Thymus (tissue), 11 donors: ENCODE measurements at regions not wholly inside any gene's neighbourhood (a gene's known extent, or its start where the extent isn't known, plus 50 kb on each side); places are given as distances from the start of the nearest gene placed in this dataset.
"Not testable (repeated sequence)": the region's sequence is repeated elsewhere in the genome, so short reads cannot be mapped to it uniquely, and the experiment has no call there.

Experiments used
- DNase-seq, 9 donors: peaks; one replicate each; pipeline ENCODE4 v3.0.0-alpha.2; 2013; ENCODE audit warnings: low spot score in 9 of 9, low read depth in 6 of 9, missing footprints in 1 of 9
- H3K27ac ChIP-seq, 2 donors: one replicate each; pipeline ENCODE4 v1.5.1; 2013; ENCODE audit warnings: control low read depth in 1 of 2, low read depth in 1 of 2, low read length in 1 of 2, mild to moderate bottlenecking in 1 of 2, moderate library complexity in 1 of 2
- H3K27me3 ChIP-seq, 2 donors: one replicate each; pipeline ENCODE4 v1.5.1; 2013; ENCODE audit warnings: low read length in 1 of 2; ENCODE audit not compliant: control insufficient read depth in 2 of 2, insufficient read depth in 1 of 2
- H3K36me3 ChIP-seq, 2 donors: one replicate each; pipeline ENCODE4 v1.5.1; 2013; ENCODE audit warnings: low read length in 1 of 2, mild to moderate bottlenecking in 1 of 2, moderate library complexity in 1 of 2; ENCODE audit not compliant: control insufficient read depth in 2 of 2, insufficient read depth in 2 of 2
- H3K4me1 ChIP-seq, 2 donors: one replicate each; pipeline ENCODE4 v1.5.1; 2013; ENCODE audit warnings: low read length in 2 of 2; ENCODE audit not compliant: control insufficient read depth in 2 of 2, insufficient read depth in 2 of 2
- H3K4me3 ChIP-seq, 2 donors: one replicate each; pipeline ENCODE4 v1.5.1; 2013; ENCODE audit warnings: low read length in 2 of 2, control low read depth in 1 of 2, mild to moderate bottlenecking in 1 of 2
- H3K9me3 ChIP-seq, 2 donors: one replicate each; pipeline ENCODE4 v1.5.1; 2013; ENCODE audit warnings: low read length in 1 of 2, mild to moderate bottlenecking in 1 of 2; ENCODE audit not compliant: control insufficient read depth in 2 of 2, insufficient read depth in 1 of 2
- WGBS: extraction: QIAGEN DNeasy Blood & Tissue Kit; methylation state at CpG from one replicate; pipeline ENCODE4 v1.1.7; 2013; 5-methylcytosine and 5-hydroxymethylcytosine counted together
- donor health status: healthy.

DNA sequence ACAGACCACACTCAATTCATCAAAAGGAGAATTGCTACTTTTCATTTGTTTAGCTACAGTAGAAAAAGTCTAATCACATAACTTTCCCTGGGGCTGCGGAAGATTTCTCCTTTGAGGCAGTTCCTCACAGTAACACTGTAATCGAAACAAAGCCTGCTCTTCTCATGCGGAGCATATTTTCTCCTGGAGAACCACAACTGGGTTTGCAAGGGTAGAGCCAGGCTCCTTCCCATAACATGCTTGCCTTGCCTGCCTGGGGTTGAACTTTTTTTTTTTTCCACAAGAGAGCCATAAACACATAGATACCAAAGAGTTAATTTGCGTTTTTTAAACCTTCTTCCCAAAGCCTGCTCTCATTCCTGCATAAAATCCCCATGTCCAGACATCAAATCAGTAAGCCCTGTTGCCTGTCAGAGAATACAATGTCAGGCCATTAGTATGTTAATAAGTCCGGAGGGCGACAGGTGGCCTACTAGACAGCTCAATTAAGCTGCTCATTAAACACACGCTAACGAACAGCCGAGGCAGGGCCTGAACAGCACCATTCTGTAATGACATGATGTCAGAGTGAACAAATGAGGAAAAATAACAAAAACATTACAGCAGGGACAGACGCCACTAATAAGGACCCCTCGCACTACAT, 107.1 kb upstream of the OLIG2 start:
- no peak overlapping the region for H3K4me3 ChIP-seq
- WGBS = 97% methylated on average over 11 of the region's 11 CpGs
- no peaks in the 10 kb centered on the region for H3K36me3 ChIP-seq
- peaks cover 0 to 4% of the 10 kb centered on the region in 2 donors for H3K4me1 ChIP-seq
- DNase-seq = no peak
- no peaks in the 10 kb centered on the region for H3K27me3 ChIP-seq
- no peak overlapping the region for H3K27ac ChIP-seq
- H3K9me3 ChIP-seq = no peaks in the 10 kb centered on the region

DNA sequence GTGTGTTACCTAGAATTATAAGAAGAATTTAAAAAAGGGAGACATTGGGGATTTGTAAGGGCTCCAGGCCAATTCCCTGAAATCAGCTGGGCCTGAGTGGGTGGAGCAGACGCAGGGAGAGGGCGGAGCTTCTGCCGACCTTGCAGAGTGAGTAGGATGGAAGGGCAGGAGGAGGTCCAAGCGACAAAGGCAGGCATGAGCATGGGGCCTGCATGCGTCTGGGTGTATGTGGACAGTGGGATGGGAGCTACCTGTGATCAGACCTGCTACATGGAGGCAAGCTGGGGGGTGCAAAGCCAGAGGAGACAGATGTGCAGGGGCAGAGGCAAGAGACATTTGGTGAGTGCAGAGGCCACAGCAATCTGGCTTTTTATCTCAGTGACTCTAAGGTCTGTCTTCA, 105.3 kb upstream of the OLIG2 start:
- Histone ChIP-seq H3K27ac (no peak overlapping the region), H3K4me1 (no peaks in the 10 kb centered on the region), H3K9me3 (no peaks in the 10 kb centered on the region), H3K27me3 (no peaks in the 10 kb centered on the region), H3K4me3 (no peak overlapping the region), H3K36me3 (no peaks in the 10 kb centered on the region)
- 96% methylated on average over 5 of the region's 5 CpGs for WGBS
- no peak for DNase-seq

DNA sequence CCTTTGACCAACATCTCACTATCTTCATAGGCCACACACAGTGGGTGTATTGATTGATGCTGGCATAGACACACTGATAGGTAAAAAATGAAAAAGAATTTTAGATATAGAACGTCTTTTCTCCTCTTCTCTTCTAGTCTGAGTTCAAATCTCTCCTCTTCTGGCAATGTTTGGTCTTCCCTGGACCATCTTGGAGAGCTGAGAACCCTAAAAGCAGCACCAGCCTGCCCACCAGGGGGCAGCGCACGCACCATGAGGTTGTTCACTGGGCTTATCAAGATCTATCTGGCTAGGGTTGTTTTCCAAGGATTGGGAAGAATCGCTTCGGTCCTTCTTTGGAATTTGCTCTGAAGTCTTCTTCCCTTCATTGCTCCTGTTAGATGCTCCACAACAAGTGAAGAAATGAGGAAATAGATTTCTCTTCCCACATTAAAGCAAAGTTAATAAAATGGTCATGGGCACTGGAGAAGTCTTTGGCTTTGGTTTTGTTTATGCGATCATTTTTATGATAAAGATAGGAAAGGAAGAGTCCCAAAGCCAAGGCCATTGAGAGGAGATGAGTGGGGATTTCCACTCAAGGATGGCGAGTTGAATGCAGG, 104.0 kb upstream of the OLIG2 start:
- Histone ChIP-seq H3K27ac (no peak overlapping the region), H3K4me3 (no peak overlapping the region), H3K36me3 (no peaks in the 10 kb centered on the region), H3K9me3 (no peaks in the 10 kb centered on the region), H3K4me1 (no peaks in the 10 kb centered on the region), H3K27me3 (no peaks in the 10 kb centered on the region)
- 94% methylated on average over 7 of the region's 7 CpGs for WGBS
- DNase-seq = peak in 2 of 9 donors; percentile 27 to 30

DNA sequence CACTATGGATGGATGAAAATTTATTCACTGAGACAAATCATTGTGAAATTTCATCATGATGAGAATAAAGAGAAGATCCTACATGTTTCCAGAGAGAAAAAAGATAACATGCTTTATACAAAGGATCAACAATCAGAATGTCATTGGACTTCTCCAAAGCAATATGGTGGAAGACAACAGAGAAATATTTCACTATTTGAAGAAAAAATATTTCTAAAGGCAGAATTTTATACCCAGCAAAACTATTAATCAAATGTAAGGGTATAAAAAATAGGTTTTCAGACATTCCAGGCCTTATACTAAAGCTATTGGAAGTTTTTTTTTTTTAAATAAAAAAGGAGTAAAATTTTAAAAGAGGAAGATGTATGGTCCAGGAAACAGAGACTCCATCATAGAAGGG, 100.6 kb upstream of the OLIG2 start:
- DNase-seq = no peak
- no peaks in the 10 kb centered on the region for H3K9me3 ChIP-seq
- H3K36me3 ChIP-seq = no peaks in the 10 kb centered on the region
- no peak overlapping the region for H3K4me3 ChIP-seq
- no peak overlapping the region for H3K27ac ChIP-seq
- no peaks in the 10 kb centered on the region for H3K4me1 ChIP-seq
- no peaks in the 10 kb centered on the region for H3K27me3 ChIP-seq

DNA sequence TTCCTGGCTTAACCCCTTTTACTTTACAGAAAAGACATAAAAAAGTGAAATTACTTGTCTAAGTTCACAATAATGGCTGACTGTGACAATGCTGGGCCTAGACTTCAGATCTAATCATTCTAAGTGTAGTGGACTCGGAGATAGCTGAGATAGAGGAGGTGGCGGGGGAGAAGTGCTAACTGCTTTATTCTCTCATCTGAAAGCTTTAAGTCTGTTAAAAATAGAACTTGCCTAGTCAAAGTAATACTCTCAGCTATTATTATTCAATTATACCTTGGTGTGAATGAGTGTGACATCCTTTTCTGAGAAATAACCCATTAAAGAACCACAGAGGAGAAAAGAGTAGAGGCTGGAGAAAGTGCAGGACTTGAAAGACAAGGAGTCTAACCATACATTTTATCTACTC, 96.1 kb upstream of the OLIG2 start:
- DNase-seq = no peak
- Histone ChIP-seq H3K9me3 (no peaks in the 10 kb centered on the region), H3K36me3 (no peaks in the 10 kb centered on the region), H3K27ac (no peak overlapping the region), H3K4me3 (no peak overlapping the region), H3K4me1 (peaks cover 10 to 12% of the 10 kb centered on the region in 2 donors), H3K27me3 (no peaks in the 10 kb centered on the region)
- 90% methylated on average over 2 of the region's 2 CpGs for WGBS

DNA sequence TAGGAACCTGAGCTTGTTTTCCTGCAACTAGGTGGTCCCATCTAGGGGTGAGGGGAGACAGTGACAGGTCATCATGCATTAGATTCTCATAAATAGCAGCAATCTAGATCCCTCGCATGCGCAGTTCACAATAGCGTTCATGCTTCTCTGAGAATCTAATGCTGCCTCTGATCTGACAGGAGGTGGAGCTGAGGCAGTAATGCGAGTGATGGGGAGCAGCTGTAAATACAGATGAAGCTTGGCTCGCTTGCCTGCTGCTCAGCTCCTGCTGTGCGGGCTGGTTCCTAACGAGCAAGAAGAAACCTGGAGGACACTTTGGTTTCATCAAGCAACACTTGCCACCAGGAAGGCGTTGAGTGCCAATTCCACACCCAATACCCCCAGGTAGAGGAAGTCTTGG, 95.1 kb upstream of the OLIG2 start:
- no peaks in the 10 kb centered on the region for H3K27me3 ChIP-seq
- no peaks in the 10 kb centered on the region for H3K9me3 ChIP-seq
- no peak overlapping the region for H3K27ac ChIP-seq
- H3K4me3 ChIP-seq = no peak overlapping the region
- no peak for DNase-seq
- H3K4me1 ChIP-seq = peaks cover 10 to 12% of the 10 kb centered on the region in 2 donors
- 96% methylated on average over 8 of the region's 8 CpGs for WGBS
- H3K36me3 ChIP-seq = no peaks in the 10 kb centered on the region

DNA sequence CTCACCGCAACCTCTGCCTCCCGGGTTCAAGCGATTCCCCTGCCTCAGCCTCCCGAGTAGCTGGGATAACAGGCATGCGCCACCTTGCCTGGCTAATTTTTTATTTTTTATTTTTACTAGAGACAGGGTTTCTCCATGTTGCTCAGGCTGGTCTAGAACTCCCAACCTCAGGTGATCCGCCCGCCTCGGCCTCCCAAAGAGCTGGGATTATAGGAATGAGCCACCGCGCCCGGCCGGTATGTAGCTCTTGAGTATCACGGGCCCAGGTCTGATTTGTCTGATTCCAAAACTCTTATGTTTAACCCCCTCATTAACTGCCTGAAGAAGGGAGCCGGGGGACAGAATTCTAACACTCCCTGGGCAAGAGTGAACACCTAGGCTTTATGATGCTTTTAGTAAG, 91.7 kb upstream of the OLIG2 start:
- 98% methylated on average over 14 of the region's 14 CpGs for WGBS
- not testable (repeated sequence) for H3K27me3 ChIP-seq, DNase-seq, H3K36me3 ChIP-seq, H3K9me3 ChIP-seq, H3K4me3 ChIP-seq
- H3K4me1 ChIP-seq = peaks cover 10 to 12% of the 10 kb centered on the region in 2 donors
- peak overlapping the region in 1 of 2 donors; percentile 38 for H3K27ac ChIP-seq

DNA sequence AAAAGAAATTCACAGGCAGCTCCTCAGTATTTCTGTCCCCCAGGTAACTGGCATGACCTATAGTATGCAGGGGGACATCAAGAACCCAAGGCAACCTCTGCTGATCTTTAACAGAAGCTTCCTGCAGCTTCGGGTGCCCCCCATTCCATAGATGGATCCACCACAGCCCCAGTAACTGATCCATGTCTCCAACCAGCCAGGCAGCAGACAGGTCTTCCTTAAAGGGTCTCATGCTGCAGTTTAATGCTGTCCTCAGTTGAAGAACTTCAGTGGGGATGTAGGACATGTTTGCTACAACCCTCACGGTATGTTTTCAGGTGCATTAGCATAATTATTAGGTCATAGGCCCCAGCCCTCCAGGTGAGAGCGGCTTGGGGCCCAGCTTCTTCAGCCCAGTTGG, 90.9 kb upstream of the OLIG2 start:
- no peak overlapping the region for H3K27ac ChIP-seq
- no peak overlapping the region for H3K4me3 ChIP-seq
- peaks cover 10 to 12% of the 10 kb centered on the region in 2 donors for H3K4me1 ChIP-seq
- H3K36me3 ChIP-seq = no peaks in the 10 kb centered on the region
- no peaks in the 10 kb centered on the region for H3K9me3 ChIP-seq
- H3K27me3 ChIP-seq = no peaks in the 10 kb centered on the region
- DNase-seq = no peak
- WGBS = 97% methylated on average over 3 of the region's 3 CpGs

DNA sequence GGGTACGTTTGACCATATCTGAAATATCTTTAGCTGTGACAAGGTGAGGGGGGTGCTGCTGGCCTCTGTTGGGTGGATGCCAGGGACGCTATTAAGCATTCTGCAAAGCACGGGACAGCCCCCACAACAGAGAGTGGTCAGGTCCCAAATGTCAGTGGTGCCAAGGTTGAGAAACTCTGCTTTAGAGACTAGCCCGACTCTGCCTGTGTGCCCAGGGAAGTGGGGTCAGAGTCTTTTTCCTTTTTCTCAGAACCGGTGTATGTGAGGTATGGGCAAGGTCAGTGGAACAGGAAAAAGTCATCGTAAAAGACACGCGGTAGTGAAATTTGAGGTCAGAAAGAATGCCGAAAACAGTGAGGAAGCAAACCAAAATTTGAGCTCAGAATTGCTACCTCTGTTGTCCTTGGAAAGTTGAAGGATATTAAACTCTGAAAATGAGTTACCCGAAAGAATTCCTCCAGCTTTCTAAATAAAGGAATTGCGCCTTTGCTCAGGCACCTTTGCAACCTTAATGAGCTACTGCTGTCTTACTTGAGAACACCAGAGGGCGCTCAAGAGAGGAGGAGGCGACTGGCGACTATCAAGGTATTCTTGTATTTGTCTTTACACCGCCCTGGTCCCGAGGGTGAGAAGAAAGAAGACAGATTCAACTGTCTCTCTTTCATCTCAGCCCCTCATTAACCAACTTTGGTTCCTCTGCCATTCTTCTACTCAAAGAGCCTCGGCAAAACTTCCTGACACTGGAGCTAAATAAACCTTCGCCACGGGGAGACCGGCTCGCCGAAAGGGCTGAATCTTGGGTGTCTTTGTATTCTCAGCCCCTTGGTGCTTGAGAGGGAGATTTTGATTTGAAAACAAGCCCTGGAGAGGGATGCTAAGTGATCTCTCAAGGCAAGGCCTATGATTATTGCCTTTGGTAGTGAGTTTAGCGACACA, 85.4 kb upstream of the OLIG2 start:
- WGBS = 62% methylated on average over 23 of the region's 23 CpGs
- Histone ChIP-seq H3K9me3 (no peaks in the 10 kb centered on the region), H3K27me3 (peaks cover 0 to 3% of the 10 kb centered on the region in 2 donors), H3K4me1 (no peaks in the 10 kb centered on the region), H3K4me3 (no peak overlapping the region), H3K27ac (no peak overlapping the region), H3K36me3 (no peaks in the 10 kb centered on the region)
- DNase-seq = peak; percentile 11 to 63 (median 36)
